Activated CD4-positive, alpha-beta T cell treated with anti-CD3 and anti-CD28 coated beads for 36 hours (primary cell): ENCODE measurements at regions not wholly inside any gene's neighbourhood (a gene's known extent, or its start where the extent isn't known, plus 50 kb on each side); places are given as distances from the start of the nearest gene placed in this dataset.
A peak's percentile ranks its signal among the peaks of the same experiment; 100 is the strongest.

Experiments
- ATAC-seq: fragments of 200-7000 bp; cut with Tn5 transposase; one replicate; pipeline ENCODE4 v1.10.0; 2021; ENCODE audit warnings: mild to moderate bottlenecking, moderate library complexity
- CTCF ChIA-PET: fragments of 350-600 bp; sonication (Branson Sonifier 250); formaldehyde crosslinking; loops from one replicate; lab custom pipeline; 2021; ENCODE audit warnings: antibody characterized with exemption; lab: Charles Lee
- POLR2A ChIA-PET: fragments of 350-600 bp; sonication (Branson Sonifier 250); formaldehyde crosslinking; loops from one replicate; lab custom pipeline; 2021; ENCODE audit warnings: antibody characterized with exemption, inconsistent platforms; lab: Charles Lee
- DNase-seq: peaks from one replicate; pipeline ENCODE4 v3.0.0-alpha.2; 2020
- H3K27ac Mint-ChIP-seq: one replicate; pipeline ENCODE4 v1.8.0; 2021; ENCODE audit warnings: mixed read lengths
- H3K27me3 Mint-ChIP-seq: one replicate; pipeline ENCODE4 v1.8.0; 2021; ENCODE audit warnings: mixed read lengths
- H3K36me3 Mint-ChIP-seq: one replicate; pipeline ENCODE4 v1.8.0; 2021; ENCODE audit warnings: low read depth, mixed read lengths
- H3K4me1 Mint-ChIP-seq: one replicate; pipeline ENCODE4 v1.8.0; 2021; ENCODE audit warnings: mixed read lengths
- H3K4me3 Mint-ChIP-seq: one replicate; pipeline ENCODE4 v1.8.0; 2021; ENCODE audit warnings: mild to moderate bottlenecking, moderate library complexity, mixed read lengths
- H3K9me3 Mint-ChIP-seq: one replicate; pipeline ENCODE4 v1.8.0; 2021; ENCODE audit warnings: low read depth, mixed read lengths
- intact Hi-C, 2 experiments: fragments of 100-400 bp; cut with DNase I in 1 of 2; cut with micrococcal nuclease in 1 of 2; formaldehyde crosslinking; loops; one replicate each; pipeline versions ENCODE4 v1.14.2 to v1.15.1; 2022 to 2024; cut with DNase I, micrococcal nuclease

DNA sequence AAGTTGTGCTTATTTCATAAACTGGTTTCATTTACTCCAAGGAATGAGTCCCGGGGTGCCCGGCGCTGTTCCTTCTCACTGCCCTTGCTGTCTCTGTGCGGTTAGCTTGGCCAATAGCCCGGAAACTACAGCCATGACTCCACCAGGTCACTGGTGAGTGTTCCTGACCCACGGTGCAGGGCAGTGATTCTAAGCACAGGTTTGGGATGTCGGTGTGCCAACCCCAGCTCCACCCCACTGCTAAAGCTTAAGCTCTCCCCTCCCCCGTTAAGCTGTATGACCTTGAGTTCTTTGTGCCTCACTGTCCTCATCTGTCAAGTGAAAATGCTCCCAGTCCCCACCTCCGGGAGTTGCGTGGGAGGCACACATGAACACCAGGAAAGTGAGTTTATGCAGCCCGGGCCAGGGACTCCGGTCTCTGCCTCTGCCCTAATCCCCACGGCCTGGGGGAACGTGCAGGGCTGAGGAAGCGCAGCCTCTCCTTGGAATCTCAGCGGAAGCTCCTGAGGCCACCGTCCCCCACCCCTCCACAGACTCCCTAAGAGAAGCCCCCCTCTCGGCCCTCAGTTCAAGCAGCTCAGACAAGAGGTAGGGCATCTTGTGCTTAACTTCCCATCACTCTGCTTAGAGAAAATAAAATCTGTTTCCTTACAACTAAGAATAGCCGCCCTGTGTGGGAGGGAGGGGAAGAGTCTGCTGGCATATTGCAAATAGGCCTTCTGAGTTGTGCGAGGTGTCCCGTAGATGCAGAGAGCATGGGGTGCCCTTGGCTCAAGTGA lies 92.0 kb upstream of the RAI14 start:
- intact Hi-C loops: no loop called here
- POLR2A ChIA-PET: no interaction called here
- peaks cover 5% of the 10 kb centered on the region for H3K27me3 Mint-ChIP-seq
- ATAC-seq (no peak), DNase-seq (no peak)
- H3K36me3 Mint-ChIP-seq: no peaks in the 10 kb centered on the region
- H3K4me3 Mint-ChIP-seq: no peak overlapping the region
- H3K27ac Mint-ChIP-seq: no peak overlapping the region
- no peaks in the 10 kb centered on the region for H3K4me1 Mint-ChIP-seq
- CTCF ChIA-PET: interaction anchor here (0.7 kb wide), 1 partner anchor 41 kb away, joined by 4 read pairs; no protein-coding TSS in a partner anchor
- no peaks in the 10 kb centered on the region for H3K9me3 Mint-ChIP-seq

- H3K4me3 Mint-ChIP-seq: no peak overlapping the region
- CTCF ChIA-PET: no interaction called here
Observed at GRCh38 chr5:34564710-34565235, 91.4 kb upstream of the RAI14 start.

DNA sequence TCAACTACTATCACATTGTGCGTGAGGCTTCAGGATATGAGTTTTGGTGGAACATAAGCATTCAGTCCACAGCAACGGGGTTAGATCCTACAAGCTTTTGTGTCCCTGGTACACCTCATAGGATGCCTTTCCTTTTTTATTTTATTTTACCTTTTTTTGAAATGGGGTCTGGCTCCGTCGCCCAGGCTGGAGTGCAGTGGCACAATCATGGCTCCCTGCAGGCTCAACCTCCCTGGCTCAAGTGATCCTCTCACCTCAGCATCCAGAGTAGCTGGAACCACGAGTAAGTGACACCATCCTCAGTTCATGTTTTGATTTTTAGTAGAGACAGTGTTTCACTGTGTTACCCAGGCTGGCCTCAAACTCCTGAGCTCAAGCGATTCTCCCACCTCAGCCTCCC lies 86.0 kb upstream of the RAI14 start:
- Mint-ChIP-seq H3K4me3 (no peak overlapping the region), H3K27ac (no peak overlapping the region), H3K36me3 (no peaks in the 10 kb centered on the region), H3K9me3 (no peaks in the 10 kb centered on the region), H3K27me3 (peaks cover 10% of the 10 kb centered on the region), H3K4me1 (peaks cover 8% of the 10 kb centered on the region)
- intact Hi-C loops: no loop called here
- DNase-seq (no peak), ATAC-seq (no peak)
- ChIA-PET POLR2A (no interaction called here), CTCF (no interaction called here)

More at GRCh38 chr5:34564710-34565235, 91.4 kb upstream of the RAI14 start:
- DNase-seq (no peak), ATAC-seq (no peak)
- Mint-ChIP-seq H3K27ac (no peak overlapping the region), H3K36me3 (no peaks in the 10 kb centered on the region), H3K27me3 (peaks cover 8% of the 10 kb centered on the region), H3K4me1 (no peaks in the 10 kb centered on the region), H3K9me3 (no peaks in the 10 kb centered on the region)
- intact Hi-C loops: no loop called here
- POLR2A ChIA-PET: no interaction called here

GRCh38 chr5:34570721-34571676 lies 85.1 kb upstream of the RAI14 start:
- Mint-ChIP-seq H3K27ac (peak overlapping the region; percentile 8), H3K9me3 (no peaks in the 10 kb centered on the region), H3K27me3 (peaks cover 10% of the 10 kb centered on the region), H3K4me1 (peaks cover 8% of the 10 kb centered on the region), H3K36me3 (no peaks in the 10 kb centered on the region), H3K4me3 (no peak overlapping the region)
- DNase-seq: no peak
- intact Hi-C loops: no loop called here
- POLR2A ChIA-PET: no interaction called here
- no peak for ATAC-seq
- CTCF ChIA-PET: interaction anchor here (0.8 kb wide), 1 partner anchor 48 kb away, joined by 3 read pairs; no protein-coding TSS in a partner anchor

- intact Hi-C loops: no loop called here
- POLR2A ChIA-PET: no interaction called here
- peaks cover 10% of the 10 kb centered on the region for H3K27me3 Mint-ChIP-seq
- no peaks in the 10 kb centered on the region for H3K9me3 Mint-ChIP-seq
- ATAC-seq: no peak
- no peaks in the 10 kb centered on the region for H3K36me3 Mint-ChIP-seq
- CTCF ChIA-PET: interaction anchor here (0.8 kb wide), 1 partner anchor 48 kb away, joined by 3 read pairs; no protein-coding TSS in a partner anchor
- H3K4me3 Mint-ChIP-seq: no peak overlapping the region
- H3K27ac Mint-ChIP-seq: no peak overlapping the region
- DNase-seq: no peak
- peaks cover 8% of the 10 kb centered on the region for H3K4me1 Mint-ChIP-seq
Observed at GRCh38 chr5:34571677-34572041, 84.5 kb upstream of the RAI14 start.

GRCh38 chr5:34574936-34575467 lies 81.1 kb upstream of the RAI14 start:
- DNase-seq: no peak
- POLR2A ChIA-PET: no interaction called here
- CTCF ChIA-PET: interaction anchor here (0.8 kb wide), 1 partner anchor 1590 kb away, joined by 3 read pairs; no protein-coding TSS in a partner anchor
- intact Hi-C loops: no loop called here
- peaks cover 8% of the 10 kb centered on the region for H3K4me1 Mint-ChIP-seq
- H3K4me3 Mint-ChIP-seq: no peak overlapping the region
- H3K36me3 Mint-ChIP-seq: no peaks in the 10 kb centered on the region
- no peaks in the 10 kb centered on the region for H3K9me3 Mint-ChIP-seq
- H3K27me3 Mint-ChIP-seq: peaks cover 4% of the 10 kb centered on the region
- no peak for ATAC-seq
- H3K27ac Mint-ChIP-seq: no peak overlapping the region

- Mint-ChIP-seq H3K27me3 (peaks cover 5% of the 10 kb centered on the region), H3K4me3 (no peak overlapping the region), H3K27ac (no peak overlapping the region), H3K9me3 (no peaks in the 10 kb centered on the region), H3K36me3 (no peaks in the 10 kb centered on the region), H3K4me1 (no peaks in the 10 kb centered on the region)
- DNase-seq (no peak), ATAC-seq (no peak)
- intact Hi-C loops: no loop called here
- CTCF ChIA-PET: interaction anchor here (1.0 kb wide), 1 partner anchor 44 kb away, joined by 3 read pairs; no protein-coding TSS in a partner anchor
- POLR2A ChIA-PET: no interaction called here
Observed at GRCh38 chr5:34576891-34577666, 79.0 kb upstream of the RAI14 start.

DNA sequence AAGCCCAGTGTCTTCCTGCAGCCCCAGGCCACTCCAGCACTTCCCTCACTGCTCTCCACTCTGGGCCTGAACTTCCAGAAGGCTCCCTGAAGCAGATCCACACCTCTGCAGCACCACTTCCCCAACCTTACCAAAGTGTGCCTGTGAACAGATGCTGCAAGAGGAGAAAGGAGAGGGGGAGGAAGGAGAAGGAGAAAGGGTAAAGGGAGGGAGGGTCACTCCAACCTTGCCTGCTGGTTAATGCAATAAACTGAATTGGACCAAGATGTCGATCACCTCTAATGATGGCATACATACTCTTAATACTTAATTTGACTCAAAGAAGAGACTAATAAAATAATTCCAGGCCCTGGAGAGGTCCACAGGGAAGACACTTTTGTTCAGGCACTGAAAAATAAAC lies 77.2 kb upstream of the RAI14 start:
- Mint-ChIP-seq H3K36me3 (no peaks in the 10 kb centered on the region), H3K27me3 (peaks cover 12% of the 10 kb centered on the region), H3K27ac (no peak overlapping the region), H3K4me3 (no peak overlapping the region), H3K9me3 (no peaks in the 10 kb centered on the region), H3K4me1 (no peaks in the 10 kb centered on the region)
- POLR2A ChIA-PET: no interaction called here
- CTCF ChIA-PET: no interaction called here
- intact Hi-C loops: no loop called here
- DNase-seq: no peak
- no peak for ATAC-seq

GRCh38 chr5:34580983-34581382 lies 75.1 kb upstream of the RAI14 start:
- Mint-ChIP-seq H3K27me3 (peaks cover 18% of the 10 kb centered on the region), H3K9me3 (no peaks in the 10 kb centered on the region), H3K36me3 (no peaks in the 10 kb centered on the region), H3K4me1 (peaks cover 7% of the 10 kb centered on the region), H3K4me3 (no peak overlapping the region), H3K27ac (no peak overlapping the region)
- CTCF ChIA-PET: interaction anchor here (0.6 kb wide), 1 partner anchor 157 kb away, joined by 3 read pairs; no protein-coding TSS in a partner anchor
- ATAC-seq (no peak), DNase-seq (no peak)
- POLR2A ChIA-PET: no interaction called here
- intact Hi-C loops: no loop called here

DNA sequence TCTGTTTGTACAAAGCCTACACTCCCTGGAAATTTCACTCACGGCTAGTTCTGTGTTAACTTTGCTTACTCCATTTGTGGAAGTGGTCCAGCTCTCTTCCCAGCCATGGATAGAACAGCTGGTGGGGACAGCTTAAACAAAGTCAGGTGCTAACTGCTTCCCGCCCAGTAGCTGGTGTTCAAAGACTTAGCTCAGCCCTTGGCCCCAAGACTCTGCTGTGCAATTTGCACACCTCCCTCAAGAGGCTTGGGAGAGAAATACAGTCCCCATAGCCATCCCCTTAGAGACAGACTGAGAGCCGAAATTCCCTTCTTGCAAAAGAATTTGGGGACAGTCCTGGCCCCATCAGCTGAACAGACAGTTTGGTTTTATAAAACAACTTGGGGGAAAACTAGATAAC lies 73.8 kb upstream of the RAI14 start:
- H3K27me3 Mint-ChIP-seq: peaks cover 20% of the 10 kb centered on the region
- H3K4me3 Mint-ChIP-seq: no peak overlapping the region
- intact Hi-C loops: no loop called here
- no peaks in the 10 kb centered on the region for H3K9me3 Mint-ChIP-seq
- DNase-seq: no peak
- H3K27ac Mint-ChIP-seq: no peak overlapping the region
- ATAC-seq: no peak
- peaks cover 11% of the 10 kb centered on the region for H3K4me1 Mint-ChIP-seq
- CTCF ChIA-PET: no interaction called here
- no peaks in the 10 kb centered on the region for H3K36me3 Mint-ChIP-seq
- POLR2A ChIA-PET: no interaction called here

GRCh38 chr5:34583167-34583566 lies 73.0 kb upstream of the RAI14 start:
- H3K27me3 Mint-ChIP-seq: peaks cover 20% of the 10 kb centered on the region
- peaks cover 17% of the 10 kb centered on the region for H3K4me1 Mint-ChIP-seq
- H3K27ac Mint-ChIP-seq: no peak overlapping the region
- no peaks in the 10 kb centered on the region for H3K9me3 Mint-ChIP-seq
- no peak for DNase-seq
- no peak overlapping the region for H3K4me3 Mint-ChIP-seq
- intact Hi-C loops: no loop called here
- no peaks in the 10 kb centered on the region for H3K36me3 Mint-ChIP-seq
- CTCF ChIA-PET: no interaction called here
- POLR2A ChIA-PET: interaction anchor here (0.5 kb wide), 1 partner anchor 264 kb away, joined by 5 read pairs; no protein-coding TSS in a partner anchor
- no peak for ATAC-seq
